IMR-90 (cell line): ENCODE measurements at regions not wholly inside any gene's neighbourhood (a gene's known extent, or its start where the extent isn't known, plus 50 kb on each side); places are given as distances from the start of the nearest gene placed in this dataset.

Source experiments
- ATAC-seq: fragments of 200-7000 bp; cut with Tn5 transposase; 2 replicates; pipeline ENCODE4 v1.9.1; 2020; ENCODE audit warnings: low read depth, mild to moderate bottlenecking, moderate library complexity
- BruUV-seq: library from RNA; stranded (reverse); fragments of 400-500 nt; replicated peaks from 2 replicates; lab custom pipeline; 2021; lab: Mats Ljungman, UMichigan
- CTCF ChIA-PET: fragments of 300-600 bp; formaldehyde crosslinking; extraction: SDS; loops from one replicate; lab custom pipeline; 2021; ENCODE audit warnings: antibody characterized with exemption; lab: Yijun Ruan, JAX
- POLR2A ChIA-PET: fragments of 300-600 bp; sonication (Branson Sonifier 250); formaldehyde crosslinking; loops from one replicate; lab custom pipeline; 2022; ENCODE audit warnings: antibody characterized with exemption; ENCODE audit not compliant: unreplicated experiment; lab: Charles Lee
- DNase-seq: peaks from one replicate; pipeline ENCODE4 v3.0.0; 2013
- H2AFZ ChIP-seq: replicated peaks from 2 replicates; pipeline ENCODE3; 2013; ENCODE audit warnings: low read length, mild to moderate bottlenecking; ENCODE audit not compliant: poor library complexity
- H2AK5ac ChIP-seq: 2 replicates; pipeline ENCODE4 v1.6.1; 2013; ENCODE audit warnings: low read depth, low read length, inconsistent platforms
- H2AK9ac ChIP-seq: replicated peaks from 2 replicates; pipeline ENCODE3; 2013; ENCODE audit warnings: mild to moderate bottlenecking, low read depth, low read length, moderate library complexity; ENCODE audit not compliant: poor library complexity
- H2BK120ac ChIP-seq: 2 replicates; pipeline ENCODE4 v1.6.1; 2013; ENCODE audit warnings: low read depth, low read length, inconsistent platforms
- H2BK15ac ChIP-seq: 3 replicates; pipeline ENCODE4 v1.6.1; 2013; ENCODE audit warnings: low read depth, low read length, inconsistent platforms
- H2BK20ac ChIP-seq: 2 replicates; pipeline ENCODE4 v1.6.1; 2013; ENCODE audit warnings: low read depth, mild to moderate bottlenecking, inconsistent platforms, low read length, moderate library complexity
- H2BK5ac ChIP-seq: 2 replicates; pipeline ENCODE4 v1.6.1; 2013; ENCODE audit warnings: mild to moderate bottlenecking, low read depth, low read length, inconsistent platforms; ENCODE audit not compliant: poor library complexity, severe bottlenecking
- H3K14ac ChIP-seq: replicated peaks from 2 replicates; pipeline ENCODE4 v1.6.1; 2013; ENCODE audit warnings: low read depth, low read length, inconsistent platforms
- H3K18ac ChIP-seq: 2 replicates; pipeline ENCODE4 v1.6.1; 2013; ENCODE audit warnings: low read depth, low read length, control low read depth
- H3K23ac ChIP-seq: 2 replicates; pipeline ENCODE4 v1.6.1; 2013; ENCODE audit warnings: low read depth, low read length, inconsistent platforms
- H3K27ac ChIP-seq: 2 replicates; pipeline ENCODE4 v1.5.1; 2013; ENCODE audit warnings: mild to moderate bottlenecking, control low read depth, low read length; ENCODE audit not compliant: insufficient read depth
- H3K27me3 ChIP-seq: 2 replicates; pipeline ENCODE4 v1.6.1; 2013; ENCODE audit warnings: low read length; ENCODE audit not compliant: control insufficient read depth, insufficient read depth
- H3K36me3 ChIP-seq: 2 replicates; pipeline ENCODE4 v1.6.1; 2013; ENCODE audit warnings: low read length, mixed read lengths; ENCODE audit not compliant: control insufficient read depth, insufficient read depth
- H3K4ac ChIP-seq: 2 replicates; pipeline ENCODE4 v1.6.1; 2013; ENCODE audit warnings: low read depth, low read length, inconsistent platforms
- H3K4me1 ChIP-seq: 2 replicates; pipeline ENCODE4 v1.6.1; 2013; ENCODE audit warnings: low read length, mixed read lengths; ENCODE audit not compliant: control insufficient read depth, insufficient read depth
- H3K4me2 ChIP-seq: 2 replicates; pipeline ENCODE4 v1.6.1; 2013; ENCODE audit warnings: low read depth, mild to moderate bottlenecking, control low read depth, low read length, moderate library complexity
- H3K4me3 ChIP-seq: 2 replicates; pipeline ENCODE4 v1.5.1; 2013; ENCODE audit warnings: low read depth, mild to moderate bottlenecking, control low read depth, low read length, moderate library complexity; ENCODE audit not compliant: insufficient read depth
- H3K56ac ChIP-seq: 2 replicates; pipeline ENCODE4 v1.6.1; 2013; ENCODE audit warnings: low read length, inconsistent platforms; ENCODE audit not compliant: insufficient read depth; ENCODE audit errors: extremely low read depth
- H3K79me1 ChIP-seq, 2 experiments: 2 replicates each; pipeline ENCODE4 v1.6.1; 2013; ENCODE audit warnings: low read length in 2 of 2, inconsistent platforms in 1 of 2, low read depth in 1 of 2
- H3K9ac ChIP-seq: 2 replicates; pipeline ENCODE4 v1.6.1; 2013; ENCODE audit warnings: low read depth, low read length, control low read depth
- H3K9me1 ChIP-seq: 2 replicates; pipeline ENCODE4 v1.6.1; 2013; ENCODE audit warnings: low read length, inconsistent platforms; ENCODE audit not compliant: insufficient read depth
- H3K9me3 ChIP-seq: 2 replicates; pipeline ENCODE4 v1.6.1; 2013; ENCODE audit warnings: low read length; ENCODE audit not compliant: control insufficient read depth, insufficient read depth
- H4K20me1 ChIP-seq: 2 replicates; pipeline ENCODE4 v1.6.1; 2013; ENCODE audit warnings: low read length, inconsistent platforms; ENCODE audit not compliant: insufficient read depth
- H4K5ac ChIP-seq: 2 replicates; pipeline ENCODE4 v1.6.1; 2013; ENCODE audit warnings: mild to moderate bottlenecking, low read depth, low read length, control low read depth
- H4K8ac ChIP-seq, 2 experiments: 2 replicates each; pipeline ENCODE4 v1.6.1; 2013; ENCODE audit warnings: low read depth in 2 of 2, low read length in 2 of 2, control low read depth in 1 of 2, inconsistent platforms in 1 of 2
- H4K91ac ChIP-seq: 2 replicates; pipeline ENCODE4 v1.6.1; 2013; ENCODE audit warnings: low read depth, low read length, inconsistent platforms; ENCODE audit not compliant: insufficient read depth
- BHLHE40 ChIP-seq: fragments of 150-350 bp; IDR thresholded peaks from 2 replicates; pipeline ENCODE4 v1.6.1; 2016; ENCODE audit warnings: mild to moderate bottlenecking, low read depth, low read length
- CEBPB ChIP-seq: IDR thresholded peaks from 2 replicates; pipeline ENCODE4 v1.6.1; 2012; ENCODE audit warnings: low read depth, low read length, improper control_type of control experiment
- CHD1 ChIP-seq: IDR thresholded peaks from 2 replicates; pipeline ENCODE4 v1.6.1; 2012; ENCODE audit warnings: low read depth, low read length, improper control_type of control experiment
- MAFK ChIP-seq: IDR thresholded peaks from 2 replicates; pipeline ENCODE4 v1.6.1; 2012; ENCODE audit warnings: low read depth, low read length, improper control_type of control experiment
- MXI1 ChIP-seq: IDR thresholded peaks from 2 replicates; pipeline ENCODE4 v1.6.1; 2012; ENCODE audit warnings: low read depth, mild to moderate bottlenecking, low read length, moderate library complexity, borderline replicate concordance
- POLR2A ChIP-seq: IDR thresholded peaks from 2 replicates; pipeline ENCODE4 v1.6.1; 2012; ENCODE audit warnings: mild to moderate bottlenecking, low read depth, low read length
- RAD21 ChIP-seq: IDR thresholded peaks from 2 replicates; pipeline ENCODE4 v1.6.1; 2012; ENCODE audit warnings: low read length, improper control_type of control experiment
- RCOR1 ChIP-seq: IDR thresholded peaks from 2 replicates; pipeline ENCODE4 v1.6.1; 2012; ENCODE audit warnings: mild to moderate bottlenecking, low read length, improper control_type of control experiment; ENCODE audit not compliant: insufficient replicate concordance
- RFX5 ChIP-seq: IDR thresholded peaks from 2 replicates; pipeline ENCODE4 v1.8.0; 2012; ENCODE audit warnings: low read depth, mild to moderate bottlenecking, low read length, moderate library complexity
- SMC3 ChIP-seq: fragments of 150-350 bp; IDR thresholded peaks from 2 replicates; pipeline ENCODE4 v1.6.1; 2016; ENCODE audit warnings: low read depth, mild to moderate bottlenecking, antibody characterized with exemption, low read length, moderate library complexity
- WGBS, 2 experiments: methylation state at CpG; one replicate each; pipeline versions ENCODE4 v1.1.5 to v1.1.7; 2013; ENCODE audit warnings: missing lambda C conversion rate in 2 of 2; ENCODE audit not compliant: insufficient read length in 1 of 2; ENCODE audit errors: extremely low coverage in 2 of 2; 5-methylcytosine and 5-hydroxymethylcytosine counted together
- dilution Hi-C: fragments of 300-500 bp; cut with HindIII; formaldehyde crosslinking; loops from one replicate; pipeline ENCODE4 v1.14.3; 2018; ENCODE audit warnings: low sequenced_read_pairs; ENCODE audit not compliant: unreplicated experiment
- in situ Hi-C: fragments of 300-500 bp; cut with MboI; formaldehyde crosslinking; loops from 3 replicates; pipeline ENCODE4 v1.14.3; 2019; ENCODE audit warnings: low sequenced_read_pairs, inconsistent platforms, mixed read lengths
- intact Hi-C: fragments of 100-400 bp; cut with micrococcal nuclease; formaldehyde crosslinking; loops from 2 replicates; pipeline ENCODE4 v1.10.0; 2022
- TF ChIP-seq, protein P1 (sequence below): fragments of 150-350 bp; IDR thresholded peaks from 2 replicates; pipeline ENCODE4 v1.6.1; 2016; ENCODE audit warnings: low read depth, mild to moderate bottlenecking, low read length, moderate library complexity, borderline replicate concordance
- TF ChIP-seq, protein P2 (sequence below): fragments of 150-350 bp; IDR thresholded peaks from 2 replicates; pipeline ENCODE4 v1.6.1; 2017; ENCODE audit warnings: mild to moderate bottlenecking, antibody characterized with exemption, low read length, low read depth

- H3K9me3 ChIP-seq = no peaks in the 10 kb centered on the region
- DNase-seq (no peak), ATAC-seq (no peak)
- no peak overlapping the region for H2AK5ac ChIP-seq
- no peak overlapping the region for H3K4ac ChIP-seq
- H4K8ac ChIP-seq = no peak overlapping the region
- peaks cover 3% of the 10 kb centered on the region; the same call in 1 of the 2 replicates for H3K9me1 ChIP-seq
- POLR2A ChIA-PET = no interaction called here
- H2BK120ac ChIP-seq = no peak overlapping the region; the same call in 1 of the 2 replicates
- TF ChIP-seq MAFK (no peak), CEBPB (no peak), RCOR1 (no peak), CHD1 (no peak), POLR2A (no peak), RAD21 (no peak), BHLHE40 (no peak), MXI1 (no peak), RFX5 (no peak), SMC3 (no peak)
- TF ChIP-seq, protein P1, sequence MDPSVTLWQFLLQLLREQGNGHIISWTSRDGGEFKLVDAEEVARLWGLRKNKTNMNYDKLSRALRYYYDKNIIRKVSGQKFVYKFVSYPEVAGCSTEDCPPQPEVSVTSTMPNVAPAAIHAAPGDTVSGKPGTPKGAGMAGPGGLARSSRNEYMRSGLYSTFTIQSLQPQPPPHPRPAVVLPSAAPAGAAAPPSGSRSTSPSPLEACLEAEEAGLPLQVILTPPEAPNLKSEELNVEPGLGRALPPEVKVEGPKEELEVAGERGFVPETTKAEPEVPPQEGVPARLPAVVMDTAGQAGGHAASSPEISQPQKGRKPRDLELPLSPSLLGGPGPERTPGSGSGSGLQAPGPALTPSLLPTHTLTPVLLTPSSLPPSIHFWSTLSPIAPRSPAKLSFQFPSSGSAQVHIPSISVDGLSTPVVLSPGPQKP = no peak
- TF ChIP-seq, protein P2, sequence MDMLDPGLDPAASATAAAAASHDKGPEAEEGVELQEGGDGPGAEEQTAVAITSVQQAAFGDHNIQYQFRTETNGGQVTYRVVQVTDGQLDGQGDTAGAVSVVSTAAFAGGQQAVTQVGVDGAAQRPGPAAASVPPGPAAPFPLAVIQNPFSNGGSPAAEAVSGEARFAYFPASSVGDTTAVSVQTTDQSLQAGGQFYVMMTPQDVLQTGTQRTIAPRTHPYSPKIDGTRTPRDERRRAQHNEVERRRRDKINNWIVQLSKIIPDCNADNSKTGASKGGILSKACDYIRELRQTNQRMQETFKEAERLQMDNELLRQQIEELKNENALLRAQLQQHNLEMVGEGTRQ = no peak
- no TSS peak for BruUV-seq
- no peak overlapping the region for H4K5ac ChIP-seq
- H3K9ac ChIP-seq = no peak overlapping the region
- in situ Hi-C loops (loop anchor here (5.0 kb wide), 1 partner anchor 119 kb away; no protein-coding TSS in a partner anchor), dilution Hi-C loops (no loop called here), intact Hi-C loops (no loop called here)
- H3K23ac ChIP-seq = no peak overlapping the region
- no peak overlapping the region for H3K27ac ChIP-seq
- H3K4me3 ChIP-seq = no peak overlapping the region
- no peaks in the 10 kb centered on the region for H3K36me3 ChIP-seq
- no peak overlapping the region for H2AK9ac ChIP-seq
- H3K14ac ChIP-seq = no peak overlapping the region
- H2AFZ ChIP-seq = no peak overlapping the region
- no peak overlapping the region for H2BK5ac ChIP-seq
- no CpG with 5 or more reads among the region's 1 CpG for WGBS, 2 experiments
- no peak overlapping the region; the same call in 1 of the 2 replicates for H4K91ac ChIP-seq
- H4K20me1 ChIP-seq = no peaks in the 10 kb centered on the region
- no peaks in the 10 kb centered on the region for H3K27me3 ChIP-seq
- no peak overlapping the region for H3K56ac ChIP-seq
- CTCF ChIA-PET = no interaction called here
- no peak overlapping the region for H3K4me2 ChIP-seq
- H3K79me1 ChIP-seq = peaks cover 0 to 3% of the 10 kb centered on the region in 2 experiments; a peak in 1 of 4 replicates
- 0 out of 2 replicates have a peak, but pooled peaks cover 3% of the 10 kb centered on the region for H3K4me1 ChIP-seq
- no peak overlapping the region for H3K18ac ChIP-seq
- peak overlapping the region; percentile 33 for H2BK20ac ChIP-seq
- no peak overlapping the region; the same call in 2 of the 3 replicates for H2BK15ac ChIP-seq
Observed at GRCh38 chr2:191573216-191573615, 104.7 kb upstream of the NABP1 start.
